Activated CD4-positive, alpha-beta T cell treated with anti-CD3 and anti-CD28 coated beads, Interleukin-2, amount 50 U/mL, for 16 hours (primary cell): ENCODE measurements at regions not wholly inside any gene's neighbourhood (a gene's known extent, or its start where the extent isn't known, plus 50 kb on each side); places are given as distances from the start of the nearest gene placed in this dataset.
"Not testable (repeated sequence)": the region's sequence is repeated elsewhere in the genome, so short reads cannot be mapped to it uniquely, and the experiment has no call there.

ENCODE experiments used
- DNase-seq: peaks from one replicate; pipeline ENCODE4 v3.0.0-alpha.2; 2020

DNA sequence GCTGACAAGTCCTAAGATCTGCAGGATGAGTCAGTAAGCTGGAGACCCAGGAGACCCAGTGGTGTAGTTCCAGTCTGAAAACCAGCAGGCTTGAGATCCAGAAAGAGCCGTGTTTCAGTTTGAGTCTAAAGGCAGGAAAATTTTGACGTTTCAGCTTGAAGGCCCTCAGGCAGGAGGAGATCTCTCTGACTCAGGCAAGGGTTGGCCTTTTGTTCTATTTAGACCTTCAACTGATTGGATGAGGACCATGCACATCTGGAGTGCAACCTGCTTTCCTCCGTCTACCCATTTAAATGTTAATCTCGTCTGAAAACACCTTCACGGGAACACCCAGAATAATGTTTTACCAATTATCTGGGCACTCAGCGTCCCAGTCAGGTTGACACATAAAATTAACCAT, 69.5 kb downstream of the NPIPA7 start:
- not testable (repeated sequence) for DNase-seq

DNA sequence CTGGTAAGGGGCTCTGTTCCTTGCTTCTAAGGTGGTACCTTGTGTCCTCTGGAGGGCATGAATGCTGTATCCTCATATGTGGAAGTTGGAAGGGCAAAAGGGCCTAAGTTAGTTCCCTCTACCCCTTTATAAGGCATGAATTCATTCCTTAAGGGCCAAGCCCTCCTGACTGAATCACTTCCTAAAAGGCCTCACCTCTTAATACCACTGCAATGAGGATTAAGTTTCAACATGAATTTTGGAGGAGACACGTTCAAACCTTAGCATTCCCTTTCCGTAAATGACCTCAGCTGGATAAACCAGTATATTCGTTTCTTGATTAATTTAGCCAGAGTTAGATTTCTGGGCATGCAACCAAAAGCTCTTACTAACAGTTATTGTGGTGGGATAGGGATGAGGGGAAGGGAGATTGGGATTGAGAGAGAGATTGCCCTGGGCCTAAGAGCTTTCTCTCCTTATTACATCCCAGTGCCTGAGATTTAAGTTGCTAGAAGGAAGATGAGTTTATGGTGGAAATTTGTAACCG, 70.8 kb downstream of the NPIPA7 start:
- not testable (repeated sequence) for DNase-seq

DNA sequence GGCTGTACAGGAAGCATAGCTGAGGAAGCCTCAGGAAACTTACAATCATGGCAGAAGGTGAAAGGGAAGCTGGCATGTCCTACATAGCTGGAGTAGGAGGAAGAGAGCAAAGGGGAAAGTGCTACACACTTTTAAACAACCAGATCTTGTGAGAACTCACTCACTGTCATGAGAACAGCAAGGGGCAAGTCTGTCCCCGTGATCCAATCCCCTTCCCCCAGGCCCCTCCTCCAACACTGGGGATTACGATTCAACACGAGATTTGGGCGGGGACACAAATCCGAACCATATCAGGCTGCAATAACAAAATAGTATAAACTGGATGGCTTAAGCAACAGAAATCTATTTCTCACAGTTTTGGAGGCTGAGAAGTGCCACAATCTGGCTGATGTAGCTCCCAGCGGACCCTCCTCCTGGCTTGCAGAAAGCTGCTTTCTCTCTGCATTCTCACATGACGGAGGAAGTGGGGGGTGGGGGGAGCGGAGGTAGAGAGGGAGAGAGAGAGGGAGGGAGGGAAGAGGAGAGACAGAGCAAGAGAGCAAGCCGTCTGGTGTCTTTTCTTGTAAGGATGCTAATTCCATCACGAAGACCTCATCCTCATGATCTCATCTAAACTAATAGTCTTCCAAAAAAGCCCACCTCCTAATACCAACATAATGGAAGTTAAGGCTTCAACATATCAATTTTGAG, 72.9 kb downstream of the NPIPA7 start:
- DNase-seq, result not testable (repeated sequence)

DNA sequence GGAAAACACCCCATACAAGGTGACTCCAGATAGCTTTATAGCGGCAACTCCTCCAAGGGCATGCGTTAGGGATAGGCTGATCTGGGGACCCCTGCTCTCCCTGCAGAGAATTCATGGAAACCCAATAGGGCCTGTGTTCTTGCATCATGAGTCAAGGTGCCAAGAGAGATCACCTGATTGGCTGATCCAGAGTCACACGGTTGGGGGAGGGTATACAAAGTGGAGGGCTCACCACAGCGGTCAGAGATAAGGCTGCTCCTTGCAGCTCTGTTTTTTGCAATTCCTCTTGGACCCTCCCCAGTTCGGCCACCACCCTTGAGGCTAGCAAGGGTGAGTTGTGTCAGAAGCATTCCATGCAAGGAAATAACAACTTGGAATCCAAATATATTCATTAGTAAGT, 79.6 kb downstream of the NPIPA7 start:
- DNase-seq, result not testable (repeated sequence)

DNA sequence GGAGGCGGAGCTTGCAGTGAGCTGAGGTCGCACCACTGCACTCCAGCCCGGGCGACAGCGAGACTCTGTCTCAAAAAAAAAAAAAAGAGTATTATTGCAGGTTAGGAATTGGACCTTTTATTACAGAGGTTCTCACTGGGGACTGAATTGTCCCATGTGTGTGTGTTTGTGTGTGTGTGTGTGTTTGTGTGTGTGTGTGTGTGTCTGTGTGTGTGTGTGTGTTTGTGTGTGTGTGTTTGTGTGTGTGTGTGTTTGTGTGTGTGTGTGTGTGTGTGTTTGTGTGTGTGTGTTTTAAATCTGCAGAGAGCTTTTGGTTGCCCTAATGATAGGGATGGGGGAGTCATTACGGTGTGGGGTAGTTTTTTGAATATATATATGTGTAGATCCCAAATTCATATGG, 84.9 kb downstream of the NPIPA7 start:
- not testable (repeated sequence) for DNase-seq

DNA sequence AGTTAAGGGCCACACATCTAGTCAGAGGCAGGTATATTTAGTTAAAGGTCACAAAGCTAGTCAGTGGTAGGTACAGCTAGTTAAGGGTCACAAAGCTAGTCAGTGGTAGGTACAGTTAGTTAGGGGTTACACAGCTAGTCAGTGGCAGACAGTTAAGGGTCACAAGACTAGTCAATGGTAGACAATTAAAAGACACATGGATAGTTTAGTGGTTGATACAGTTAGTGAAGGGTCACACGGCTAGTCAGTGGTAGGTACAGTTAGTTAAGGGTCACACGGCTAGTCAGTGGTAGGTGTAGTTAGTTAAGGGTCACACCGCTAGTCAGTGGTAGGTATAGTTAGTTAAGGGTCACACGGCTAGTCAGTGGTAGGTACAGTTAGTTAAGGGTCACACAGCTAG, 110.0 kb downstream of the NPIPA7 start:
- DNase-seq, result not testable (repeated sequence)

DNA sequence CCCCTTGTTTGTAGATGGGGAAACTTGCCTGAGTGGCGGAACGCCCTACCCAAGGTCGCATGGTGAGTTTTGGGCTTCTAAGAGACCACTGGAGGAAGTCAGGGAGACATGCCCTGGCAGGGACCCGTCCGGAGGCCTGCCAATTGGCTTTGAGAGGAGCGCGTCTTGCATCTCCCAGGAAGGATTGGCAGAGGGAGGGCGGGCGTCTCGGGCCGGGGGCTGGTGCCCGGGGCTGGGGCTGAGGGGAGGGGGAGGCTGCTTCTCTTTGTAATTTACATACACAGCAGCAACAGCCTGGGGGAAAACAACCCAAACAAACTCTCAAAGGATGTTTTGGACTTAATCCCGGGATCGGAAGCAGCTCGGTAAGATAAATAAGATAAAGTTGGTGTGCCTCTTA, 110.5 kb downstream of the NPIPA7 start:
- not testable (repeated sequence) for DNase-seq

DNA sequence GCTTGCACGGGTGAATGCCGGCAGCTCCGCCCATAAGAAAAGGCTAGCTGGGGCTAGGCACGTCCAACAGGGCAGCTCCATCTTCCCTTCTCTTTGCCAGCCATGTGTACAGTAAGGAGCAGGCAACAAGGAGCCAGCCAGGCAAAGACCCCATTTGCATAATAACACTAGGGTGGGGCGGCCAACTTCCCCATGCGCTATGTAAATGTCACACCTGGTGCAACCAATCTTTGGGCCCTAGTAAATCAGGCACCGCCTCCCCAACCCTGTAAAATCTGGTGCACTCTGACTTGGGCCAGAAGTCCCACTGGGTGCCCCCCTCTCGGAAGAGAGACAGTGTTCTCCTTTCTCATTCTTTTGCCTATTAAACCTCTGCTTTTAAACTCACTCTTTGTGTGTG, 115.2 kb downstream of the NPIPA7 start:
- DNase-seq, result not testable (repeated sequence)

DNA sequence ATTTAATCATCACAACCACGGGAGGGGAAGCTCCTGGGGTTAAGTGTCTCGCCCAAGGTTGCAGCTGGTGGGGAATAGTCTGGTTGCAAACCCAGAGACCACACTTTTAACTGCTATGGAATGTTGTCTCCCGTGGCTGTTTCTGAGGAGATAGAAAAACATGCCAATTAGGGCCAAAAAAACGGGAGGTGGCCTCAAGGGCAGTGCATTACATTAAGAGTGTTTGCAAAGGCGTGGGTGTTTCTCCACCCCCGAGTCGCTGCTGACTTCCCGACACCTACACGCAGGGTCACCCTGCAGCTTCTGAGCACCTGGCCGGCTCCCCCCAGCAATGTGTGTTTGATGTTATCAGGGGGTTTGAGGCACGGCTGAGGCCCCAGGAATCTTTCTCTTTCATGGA, 116.1 kb downstream of the NPIPA7 start:
- not testable (repeated sequence) for DNase-seq

DNA sequence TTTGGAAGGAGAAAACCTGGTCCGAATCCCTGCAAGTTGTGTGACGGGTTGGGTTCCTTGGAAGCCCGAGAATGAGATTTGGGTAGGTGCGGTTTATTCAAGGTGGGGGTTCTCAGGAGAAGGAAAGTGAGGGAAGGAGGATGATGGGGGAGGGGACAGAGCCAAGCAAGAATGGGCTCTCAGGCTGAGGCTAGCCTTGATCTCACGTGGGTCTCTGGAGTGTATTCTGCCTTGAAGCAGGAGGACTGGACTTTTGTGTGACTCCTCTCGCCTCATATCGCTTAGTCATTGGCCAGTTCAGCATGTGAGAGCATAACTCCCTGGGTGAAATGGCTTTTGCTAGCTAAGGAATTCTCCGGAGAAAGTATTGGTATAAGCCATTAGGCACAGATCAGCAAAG, 120.9 kb downstream of the NPIPA7 start:
- DNase-seq, result not testable (repeated sequence)

DNA sequence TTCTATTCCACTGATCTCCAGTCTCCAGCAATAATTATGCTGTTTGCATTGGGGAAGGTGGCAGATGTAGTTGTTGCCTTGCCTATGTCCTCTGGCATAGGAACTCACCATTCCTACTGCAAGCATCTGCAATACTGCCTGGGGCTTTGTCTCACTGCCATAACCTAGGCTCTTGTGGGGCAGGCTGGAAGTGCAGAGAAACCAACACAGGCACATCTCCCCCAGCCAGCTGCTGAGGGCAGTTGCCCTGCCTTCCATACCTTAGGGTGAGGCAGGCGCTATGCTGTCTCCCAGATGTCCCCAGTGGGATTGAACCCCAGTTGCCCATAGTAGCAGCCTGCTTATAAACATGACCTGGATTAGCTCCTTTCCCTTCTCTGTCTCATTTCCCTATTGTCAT, 128.1 kb downstream of the NPIPA7 start:
- DNase-seq, result not testable (repeated sequence)

DNA sequence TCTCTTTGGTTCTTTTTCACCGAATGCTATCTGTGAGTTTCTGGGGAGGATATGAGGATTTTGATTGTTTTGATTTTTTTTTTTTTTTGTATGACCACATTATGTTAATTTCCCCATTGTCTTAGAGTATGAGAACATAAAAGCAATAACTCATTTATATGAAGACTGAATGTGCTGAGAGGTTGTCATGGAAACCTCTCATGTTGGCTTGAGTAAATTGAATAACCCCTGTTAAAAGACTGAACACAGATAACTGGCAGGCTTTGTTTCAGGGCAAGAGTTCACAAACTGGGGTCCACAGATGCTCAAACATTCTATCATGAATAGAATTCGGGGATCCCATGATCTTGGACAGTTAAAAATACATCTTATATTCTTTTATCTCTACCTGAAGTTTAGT, 129.4 kb downstream of the NPIPA7 start:
- not testable (repeated sequence) for DNase-seq

DNA sequence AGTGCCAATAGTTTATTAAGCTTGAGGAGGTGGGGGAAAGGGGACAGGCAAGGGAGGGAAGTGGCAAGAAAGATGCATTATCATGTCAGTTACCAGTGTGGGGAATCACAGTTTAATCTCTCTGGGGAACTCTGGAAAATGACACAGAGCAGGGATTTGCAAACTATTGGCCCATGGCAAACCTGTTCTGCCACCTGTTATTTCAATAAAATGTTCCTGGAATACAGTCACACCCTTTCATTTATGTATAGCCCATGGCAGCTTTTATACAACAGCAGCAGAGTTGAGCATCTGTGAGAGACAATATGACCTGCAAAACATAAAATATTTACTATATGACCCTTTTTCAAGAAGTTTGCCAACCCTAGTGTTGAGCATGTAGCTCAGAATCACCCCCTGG, 140.5 kb downstream of the NPIPA7 start:
- not testable (repeated sequence) for DNase-seq

DNA sequence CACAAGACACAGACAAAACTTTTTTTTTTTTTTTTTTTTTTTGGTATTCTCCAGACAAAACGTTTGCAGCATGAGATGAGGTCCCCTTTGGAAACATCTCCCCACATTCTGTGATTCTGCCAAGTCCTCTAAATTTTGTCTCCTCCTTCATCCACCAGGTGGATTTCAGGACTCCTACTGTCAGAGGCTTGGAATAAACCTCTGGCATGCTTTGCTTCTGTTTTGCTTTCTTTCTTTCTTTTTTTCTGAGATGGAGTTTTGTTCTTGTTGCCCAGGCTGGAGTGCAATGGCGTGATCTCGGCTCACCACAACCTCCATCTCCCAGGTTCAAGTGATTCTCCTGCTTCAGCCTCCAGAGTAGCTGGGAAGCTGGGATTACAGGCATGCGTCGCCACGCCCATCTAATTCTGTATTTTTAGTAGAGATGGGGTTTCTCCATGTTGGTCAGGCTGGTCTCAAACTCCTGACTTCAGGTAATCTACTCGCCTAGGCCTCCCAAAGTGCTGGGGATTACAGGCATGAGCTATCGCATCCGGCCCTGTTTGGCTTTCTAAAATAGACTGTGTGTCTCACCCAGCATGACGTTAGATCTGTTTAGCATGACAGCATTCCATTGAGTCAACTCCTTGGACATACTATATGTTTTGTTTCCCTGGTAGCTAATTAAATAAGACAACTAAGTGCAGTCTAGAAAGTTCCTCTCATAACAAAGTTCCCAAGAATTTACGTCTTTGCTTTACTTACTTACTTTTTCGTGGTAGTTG, 142.5 kb downstream of the NPIPA7 start:
- DNase-seq, result not testable (repeated sequence)

DNA sequence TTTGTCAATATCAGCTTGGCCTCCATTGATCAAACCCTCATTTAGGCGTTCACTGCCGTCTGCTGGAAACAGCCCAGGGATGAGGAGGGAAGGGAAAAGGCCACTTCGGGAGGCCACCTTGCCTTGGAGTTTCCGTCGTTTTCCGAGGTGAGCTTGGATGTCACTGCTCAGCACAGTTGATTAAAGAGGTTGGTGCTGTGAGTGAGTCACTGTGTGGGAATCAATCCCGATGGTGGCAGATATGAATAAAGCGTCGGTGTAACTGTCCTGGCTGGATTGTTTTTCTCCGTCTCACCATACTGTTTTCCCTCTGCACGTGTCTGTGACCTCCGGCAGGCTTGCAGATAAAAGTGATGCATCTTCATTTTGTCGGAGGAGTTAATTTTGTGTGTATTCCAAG, 148.1 kb downstream of the NPIPA7 start:
- not testable (repeated sequence) for DNase-seq

DNA sequence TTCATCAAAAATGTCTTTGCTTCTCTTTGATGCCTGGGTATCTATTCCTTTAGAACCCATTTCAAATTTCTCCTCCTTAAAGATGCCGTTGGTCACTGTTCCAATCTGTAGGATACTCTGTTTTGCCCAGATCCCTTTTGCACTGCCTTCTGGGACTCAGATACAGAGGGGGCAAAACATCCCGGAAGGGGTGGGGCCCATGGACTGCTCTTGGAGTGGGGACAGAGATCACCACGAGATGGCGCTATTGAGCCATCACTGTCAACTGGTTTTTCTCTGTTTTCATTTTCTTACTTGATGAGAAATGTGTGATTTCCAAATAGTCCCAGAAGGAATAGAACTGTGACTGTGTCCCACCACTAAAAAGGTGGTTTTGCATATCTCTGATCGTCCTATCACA, 151.8 kb downstream of the NPIPA7 start:
- not testable (repeated sequence) for DNase-seq

DNA sequence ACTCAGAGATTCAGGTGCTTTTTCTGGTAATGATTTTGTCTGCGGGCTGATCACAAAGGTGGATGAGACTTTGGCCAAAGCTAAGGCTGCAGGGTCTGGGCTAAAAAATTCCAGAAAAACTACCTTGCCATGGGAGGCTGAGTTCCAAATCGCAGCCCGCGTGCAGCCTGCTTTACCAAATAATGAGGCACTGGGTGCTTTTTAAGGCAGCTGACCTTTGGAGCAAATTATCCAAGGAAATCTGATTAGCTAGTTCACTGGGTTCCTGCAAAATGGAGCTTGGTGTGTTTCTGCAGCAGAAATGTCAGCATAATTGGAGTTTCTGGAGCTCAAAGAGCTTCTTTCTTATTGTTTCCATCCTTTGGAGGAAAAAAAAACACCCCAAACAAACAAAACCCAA, 156.6 kb downstream of the NPIPA7 start:
- DNase-seq, result not testable (repeated sequence)

DNA sequence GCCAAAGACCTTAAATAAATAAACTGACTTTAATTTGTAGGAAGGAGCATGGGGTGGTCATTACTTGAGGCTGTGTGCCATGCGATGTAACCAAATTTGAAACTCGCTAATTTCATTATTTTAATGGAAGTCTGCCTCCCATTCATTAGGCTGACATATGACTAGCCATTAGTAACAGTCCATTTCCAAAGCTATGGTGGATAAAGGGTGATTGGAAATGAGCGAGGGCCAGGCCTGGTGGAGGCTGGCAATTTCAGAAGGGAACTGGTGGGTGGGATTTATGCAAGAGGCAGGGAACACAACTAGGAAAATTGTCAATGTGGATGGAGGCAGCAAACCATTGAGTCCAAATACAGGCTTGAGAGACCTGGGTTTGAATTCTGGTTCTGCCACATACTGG, 157.2 kb downstream of the NPIPA7 start:
- not testable (repeated sequence) for DNase-seq

DNA sequence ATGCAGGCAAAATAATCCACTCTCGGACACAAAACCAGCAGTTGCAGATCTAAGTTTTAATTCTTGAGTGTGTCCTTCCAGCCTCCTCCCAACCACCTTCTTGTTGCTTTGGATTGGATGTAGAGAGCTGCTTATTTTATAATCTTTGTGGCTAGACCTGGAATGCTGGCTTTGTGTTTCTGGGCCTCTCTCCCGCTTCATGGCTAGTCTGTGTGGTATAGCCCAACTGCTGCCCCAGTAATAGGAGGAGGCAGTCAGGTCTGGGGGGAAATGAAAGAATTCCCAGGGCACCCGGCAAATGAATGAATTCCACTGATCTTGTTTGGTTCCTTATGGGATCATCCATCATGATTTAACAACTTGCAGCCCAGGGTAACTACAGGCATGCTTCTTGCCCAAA, 170.8 kb downstream of the NPIPA7 start:
- not testable (repeated sequence) for DNase-seq

DNA sequence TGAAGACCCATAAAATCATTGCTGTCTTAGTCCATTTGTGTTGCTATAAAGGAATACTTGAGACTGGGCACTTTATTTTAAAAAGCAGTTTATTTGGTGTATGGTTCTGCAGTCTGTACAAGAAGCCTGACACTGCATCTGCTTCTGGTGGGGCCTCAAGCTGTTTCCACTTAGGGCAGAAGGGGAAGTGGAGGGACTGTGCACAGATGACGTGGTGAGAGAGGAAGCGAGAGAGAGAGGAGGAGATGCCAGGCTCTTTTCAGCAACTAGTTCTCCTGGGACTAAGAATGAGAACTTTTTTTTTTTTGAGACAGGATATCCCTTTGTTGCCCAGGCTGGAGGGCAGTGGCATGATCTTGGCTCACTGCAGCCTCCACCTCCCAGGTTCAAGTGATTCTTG, 171.9 kb downstream of the NPIPA7 start:
- not testable (repeated sequence) for DNase-seq

DNA sequence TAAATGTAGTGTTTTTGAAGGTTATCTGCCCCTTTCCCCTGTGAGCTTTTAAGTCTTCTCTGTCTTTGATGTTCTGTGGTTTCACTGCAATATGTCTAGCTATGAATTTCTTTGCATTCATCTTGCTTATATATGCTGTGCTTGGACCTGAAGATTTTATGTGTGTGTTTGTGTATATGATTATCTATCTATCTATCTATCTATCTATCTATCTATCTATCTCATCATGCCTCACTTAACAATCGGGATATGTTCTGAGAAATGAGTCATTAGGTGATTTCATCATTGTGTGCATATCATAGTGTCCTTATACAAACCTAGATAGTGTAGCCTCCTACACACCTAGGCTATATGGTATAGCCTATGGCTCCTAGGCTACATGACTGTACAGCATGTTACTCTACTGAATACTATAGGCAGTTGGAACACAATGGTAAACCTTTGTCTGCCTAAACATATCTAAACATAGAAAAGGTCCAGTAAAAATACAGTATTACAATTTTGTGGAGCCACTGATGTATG, 173.9 kb downstream of the NPIPA7 start:
- not testable (repeated sequence) for DNase-seq

DNA sequence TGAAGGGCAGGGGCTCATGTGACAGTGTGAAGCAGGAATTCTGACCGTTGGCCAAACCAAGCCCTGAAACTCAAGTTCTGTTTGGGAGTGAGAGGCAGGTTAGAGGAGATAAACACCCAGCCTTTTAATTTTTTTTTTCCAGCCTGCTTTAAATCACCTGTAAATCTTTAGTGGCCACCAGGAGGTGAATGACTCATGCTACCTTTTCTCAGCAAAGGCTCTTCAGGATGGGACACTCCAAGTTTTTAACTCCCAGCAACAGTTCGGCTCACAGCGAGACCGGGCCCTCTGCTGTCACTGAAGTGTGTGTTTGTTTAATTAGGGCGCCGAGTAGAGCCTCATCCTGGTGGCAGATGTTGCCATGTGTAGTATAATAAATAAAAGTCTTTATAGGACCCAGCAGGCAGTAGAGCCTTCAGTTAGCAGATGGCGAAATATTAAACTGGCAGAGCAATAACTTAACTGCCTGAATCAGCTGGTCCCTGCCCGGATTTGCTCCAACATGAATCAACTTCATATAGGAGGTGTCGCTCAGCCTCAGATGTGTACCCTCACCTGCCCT, 180.3 kb downstream of the NPIPA7 start:
- DNase-seq, result not testable (repeated sequence)

DNA sequence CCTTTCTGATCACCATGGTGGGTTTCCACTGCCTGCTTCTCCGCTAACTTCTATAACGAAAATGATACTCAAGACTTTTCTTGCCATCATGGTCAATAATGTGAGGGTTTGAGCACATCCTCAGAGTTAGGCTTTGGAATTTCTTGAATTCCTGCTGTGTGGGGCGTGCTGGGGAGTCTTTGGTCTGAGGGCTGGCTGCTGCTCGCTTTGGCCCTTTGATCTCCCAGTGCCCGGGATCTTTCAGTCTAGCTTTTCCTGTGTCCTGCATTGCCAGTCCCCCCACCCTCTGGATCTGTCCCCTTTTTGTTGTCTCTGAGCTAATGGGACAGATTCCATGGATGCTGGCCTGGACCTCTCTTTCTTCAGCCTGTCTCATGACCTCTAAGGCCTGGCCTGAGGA, 182.6 kb downstream of the NPIPA7 start:
- DNase-seq, result not testable (repeated sequence)
